ENCODE measurements at regions not wholly inside any gene's neighbourhood (a gene's known extent, or its start where the extent isn't known, plus 50 kb on each side); places are given as distances from the start of the nearest gene placed in this dataset.

DNA sequence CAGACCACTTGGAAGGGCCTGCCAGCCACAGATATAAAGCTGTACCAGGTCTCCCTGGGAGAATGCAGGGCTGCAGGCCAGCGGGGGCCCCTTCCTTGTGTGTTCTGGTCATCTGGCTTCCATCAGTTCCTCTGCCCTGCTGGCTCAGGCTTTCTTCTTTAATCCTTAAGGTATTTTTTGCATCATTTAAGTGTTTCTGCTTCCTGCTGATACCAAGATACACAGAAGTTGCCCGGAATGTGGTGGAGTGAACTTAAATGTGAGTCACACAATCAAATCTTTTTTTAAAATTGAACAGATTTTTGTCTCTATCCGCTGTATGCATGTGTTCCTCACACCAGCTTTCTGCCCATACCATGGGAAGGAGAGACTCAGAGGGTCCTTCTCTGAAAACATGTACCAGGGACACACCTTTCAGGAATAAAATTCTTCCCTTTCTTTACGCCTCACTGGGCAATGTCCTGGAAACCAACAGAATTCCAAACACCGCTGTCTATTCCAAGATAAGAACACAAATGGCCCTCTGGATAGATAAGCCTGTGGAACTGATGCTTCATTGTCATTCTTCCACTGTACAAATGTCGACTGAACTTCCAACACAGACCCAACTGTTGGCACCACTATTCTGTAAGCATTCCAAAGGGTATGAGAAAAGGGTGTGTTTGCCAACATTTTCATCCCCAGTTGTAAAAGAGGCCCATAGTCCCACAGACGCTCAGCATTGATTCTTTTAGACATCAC lies 206.2 kb upstream of the MYLIP start:
- no peaks in the 10 kb centered on the region for H3K9me3 ChIP-seq (ENCODE audit: control insufficient read depth, insufficient read depth, low read depth, low read length)
- no peaks in the 10 kb centered on the region for H3K36me3 ChIP-seq (ENCODE audit: control insufficient read depth in 2 of 2, insufficient read depth in 1 of 2, low read length in 2 of 2)
- H3K4me3 ChIP-seq (ENCODE audit: low read depth, low read length), result no peak overlapping the region
- no peak overlapping the region for H3K27ac ChIP-seq (ENCODE audit: extremely low read depth, low read depth, low read length)
- CTCF ChIA-PET, result interaction anchor here (0.6 kb wide), 1 partner anchor 231 kb away, joined by 3 read pairs; no protein-coding TSS in a partner anchor
- POLR2A ChIA-PET, result no interaction called here
- no peak for TF ChIP-seq ZNF623 (tag by site-specific recombination; IDR thresholded peaks at IDR 0.05)
- no peak for TF ChIP-seq ZNF600 (tag by site-specific recombination; IDR thresholded peaks at IDR 0.05)
- TF ChIP-seq ZNF416 (tag by site-specific recombination; IDR thresholded peaks at IDR 0.05), result no peak
- no peak for TF ChIP-seq MEIS1 (CRISPR knock-in tag; IDR thresholded peaks at IDR 0.05; ENCODE audit: borderline replicate concordance)
- TF ChIP-seq ZNF843 (tag by site-specific recombination; IDR thresholded peaks at IDR 0.05), result no peak
- TF ChIP-seq GLI4 (tag by site-specific recombination; IDR thresholded peaks at IDR 0.05), result no peak
- TF ChIP-seq ZNF707 (tag by site-specific recombination; IDR thresholded peaks at IDR 0.05), result no peak
- no peak for TF ChIP-seq ZNF2 (tag by site-specific recombination; IDR thresholded peaks at IDR 0.05)
- TF ChIP-seq SP3 (tag by site-specific recombination; IDR thresholded peaks at IDR 0.05), result no peak
- no peaks in the 10 kb centered on the region for H3K4me1 ChIP-seq (ENCODE audit: control insufficient read depth, insufficient read depth, low read length)

GRCh38 chr6:15921243-15921642 lies 207.6 kb upstream of the MYLIP start:
- no peak overlapping the region for H3K27ac ChIP-seq (ENCODE audit: extremely low read depth, low read depth, low read length)
- CTCF ChIA-PET, result no interaction called here
- no peak for TF ChIP-seq ZNF658 (tag by site-specific recombination; IDR thresholded peaks at IDR 0.05)
- no peak for TF ChIP-seq ZSCAN30 (tag by site-specific recombination; IDR thresholded peaks at IDR 0.05)
- TF ChIP-seq ZNF76 (tag by site-specific recombination; IDR thresholded peaks at IDR 0.05; ENCODE audit: borderline replicate concordance, low read depth), result no peak
- TF ChIP-seq HOXC10 (CRISPR knock-in tag; IDR thresholded peaks at IDR 0.05), result no peak
- TF ChIP-seq ZFP37 (tag by site-specific recombination; IDR thresholded peaks at IDR 0.05), result no peak
- no peak for TF ChIP-seq ZNF350 (tag by site-specific recombination; IDR thresholded peaks at IDR 0.05)
- TF ChIP-seq ZNF654 (tag by site-specific recombination; IDR thresholded peaks at IDR 0.05; ENCODE audit: low read depth), result no peak
- TF ChIP-seq ZNF521 (tag by site-specific recombination; IDR thresholded peaks at IDR 0.05), result no peak
- TF ChIP-seq ZNF202 (tag by site-specific recombination; IDR thresholded peaks at IDR 0.05; ENCODE audit: borderline replicate concordance), result no peak
- no peak for TF ChIP-seq ZNF248 (tag by site-specific recombination; IDR thresholded peaks at IDR 0.05)
- no peak for TF ChIP-seq ZNF404 (tag by site-specific recombination; IDR thresholded peaks at IDR 0.05)
- TF ChIP-seq ZBTB8A (tag by site-specific recombination; IDR thresholded peaks at IDR 0.05), result no peak
- TF ChIP-seq ZNF791 (tag by site-specific recombination; IDR thresholded peaks at IDR 0.05), result no peak
- no peak for TF ChIP-seq ZNF837 (tag by site-specific recombination; IDR thresholded peaks at IDR 0.05)
- TF ChIP-seq EGR2 (tag by site-specific recombination; IDR thresholded peaks at IDR 0.05; ENCODE audit: low read depth), result no peak
- no peaks in the 10 kb centered on the region for H3K9me3 ChIP-seq (ENCODE audit: control insufficient read depth, insufficient read depth, low read depth, low read length)
- POLR2A ChIA-PET, result interaction anchor here (0.6 kb wide), 1 partner anchor 242 kb away, joined by 4 read pairs; no protein-coding TSS in a partner anchor
- H3K36me3 ChIP-seq (ENCODE audit: control insufficient read depth in 2 of 2, insufficient read depth in 1 of 2, low read length in 2 of 2), result no peaks in the 10 kb centered on the region
- no peaks in the 10 kb centered on the region for H3K4me1 ChIP-seq (ENCODE audit: control insufficient read depth, insufficient read depth, low read length)
- H3K4me3 ChIP-seq (ENCODE audit: low read depth, low read length), result no peak overlapping the region

DNA sequence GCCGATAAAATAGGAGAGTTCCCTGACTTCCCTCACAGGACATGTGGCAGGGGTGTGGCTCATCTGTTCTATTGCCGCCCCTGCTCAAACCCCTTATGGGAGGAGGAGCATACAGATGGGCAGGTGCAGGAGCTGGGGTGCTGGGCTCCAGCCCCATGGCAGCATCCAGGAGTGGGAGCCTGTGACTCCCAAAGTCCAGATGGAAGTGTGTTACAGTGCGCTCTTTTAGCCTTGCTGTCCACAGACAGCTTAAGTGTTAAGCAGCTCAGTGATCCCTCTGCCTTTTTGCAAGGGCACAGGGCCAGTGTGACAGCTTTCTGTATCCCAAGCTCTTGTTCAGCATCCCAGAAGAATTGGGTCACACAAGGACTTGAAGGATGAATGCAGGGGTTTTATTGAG lies 212.3 kb upstream of the MYLIP start:
- Histone ChIP-seq H3K36me3 (ENCODE audit: control insufficient read depth in 2 of 2, insufficient read depth in 1 of 2, low read length in 2 of 2) (no peaks in the 10 kb centered on the region), H3K9me3 (ENCODE audit: control insufficient read depth, insufficient read depth, low read depth, low read length) (no peaks in the 10 kb centered on the region), H3K4me1 (ENCODE audit: control insufficient read depth, insufficient read depth, low read length) (no peaks in the 10 kb centered on the region), H3K4me3 (ENCODE audit: low read depth, low read length) (no peak overlapping the region), H3K27ac (ENCODE audit: extremely low read depth, low read depth, low read length) (no peak overlapping the region)
- ChIA-PET POLR2A (interaction anchor here (1.2 kb wide), 1 partner anchor 212 kb away, joined by 3 read pairs; the partner anchor contains the start of gene MYLIP), CTCF (no interaction called here)
- TF ChIP-seq ZNF266 (tag by site-specific recombination; IDR thresholded peaks at IDR 0.05; ENCODE audit: low read depth) (no peak), ZNF140 (tag by site-specific recombination; IDR thresholded peaks at IDR 0.05) (no peak), ZNF830 (tag by site-specific recombination; IDR thresholded peaks at IDR 0.05; ENCODE audit: low read depth) (no peak)
